ENCODE measurements at regions not wholly inside any gene's neighbourhood (a gene's known extent, or its start where the extent isn't known, plus 50 kb on each side); places are given as distances from the start of the nearest gene placed in this dataset.

- TF ChIP-seq E2F4 (CRISPR knock-in tag; IDR thresholded peaks at IDR 0.05; ENCODE audit: borderline replicate concordance, low read depth) (no peak), CTCF (IDR thresholded peaks at IDR 0.05) (no peak), NR2C2 (CRISPR knock-in tag; IDR thresholded peaks at IDR 0.05) (no peak), MAX (CRISPR knock-in tag; IDR thresholded peaks at IDR 0.05) (no peak), TEAD4 (CRISPR knock-in tag; IDR thresholded peaks at IDR 0.05) (no peak), FOXP1 (CRISPR knock-in tag; IDR thresholded peaks at IDR 0.05; ENCODE audit: borderline replicate concordance) (no peak), CBFB (CRISPR knock-in tag; IDR thresholded peaks at IDR 0.05; ENCODE audit: low read depth) (no peak), PRDM15 (CRISPR knock-in tag; IDR thresholded peaks at IDR 0.05) (no peak), USF2 (CRISPR knock-in tag; IDR thresholded peaks at IDR 0.05) (no peak), E2F1 (CRISPR knock-in tag; IDR thresholded peaks at IDR 0.05) (no peak), PREB (CRISPR knock-in tag; IDR thresholded peaks at IDR 0.05; ENCODE audit: borderline replicate concordance) (no peak), ETV6 (CRISPR knock-in tag; IDR thresholded peaks at IDR 0.05) (no peak), ESRRA (CRISPR knock-in tag; IDR thresholded peaks at IDR 0.05; ENCODE audit: borderline replicate concordance) (no peak)
These were observed 619.6 kb upstream of the TMEFF2 start for GRCh38 chr2:192814376-192814775.

Measured in WTC11 (cell line).